Activated CD4-positive, alpha-beta T cell treated with anti-CD3 and anti-CD28 coated beads for 48 hours (primary cell): ENCODE measurements at regions not wholly inside any gene's neighbourhood (a gene's known extent, or its start where the extent isn't known, plus 50 kb on each side); places are given as distances from the start of the nearest gene placed in this dataset.

Source experiments
- DNase-seq: peaks from one replicate; pipeline ENCODE4 v3.0.0-alpha.2; 2020

- DNase-seq: no peak
These were observed 243.1 kb upstream of the TNP1 start for GRCh38 chr2:217102956-217103355.

GRCh38 chr2:217101972-217102371, 242.1 kb upstream of the TNP1 start:
- no peak for DNase-seq

- DNase-seq: no peak
These were observed 239.7 kb upstream of the TNP1 start for GRCh38 chr2:217099561-217099960.

GRCh38 chr2:217098435-217098834, 238.6 kb upstream of the TNP1 start:
- no peak for DNase-seq

- DNase-seq: no peak
These were observed 237.5 kb upstream of the TNP1 start for GRCh38 chr2:217097346-217097745.

- DNase-seq: no peak
These were observed 236.8 kb upstream of the TNP1 start for GRCh38 chr2:217096474-217097225.

GRCh38 chr2:217095511-217096205, 235.8 kb upstream of the TNP1 start:
- no peak for DNase-seq

GRCh38 chr2:217092710-217093379, 233.0 kb upstream of the TNP1 start:
- no peak for DNase-seq

GRCh38 chr2:217091531-217091930, 231.7 kb upstream of the TNP1 start:
- DNase-seq: no peak

GRCh38 chr2:217090884-217091283, 231.0 kb upstream of the TNP1 start:
- DNase-seq: no peak

GRCh38 chr2:217090024-217090473, 230.2 kb upstream of the TNP1 start:
- DNase-seq: peak; percentile 24

GRCh38 chr2:217086718-217087117, 226.9 kb upstream of the TNP1 start:
- DNase-seq: no peak

GRCh38 chr2:217086038-217086522, 226.2 kb upstream of the TNP1 start:
- DNase-seq: peak; percentile 55

GRCh38 chr2:217085543-217085942, 225.7 kb upstream of the TNP1 start:
- DNase-seq: peak; percentile 30

GRCh38 chr2:217081799-217082198, 221.9 kb upstream of the TNP1 start:
- DNase-seq: no peak

- DNase-seq: no peak
These were observed 219.3 kb upstream of the TNP1 start for GRCh38 chr2:217079165-217079564.

GRCh38 chr2:217077831-217078407, 218.1 kb upstream of the TNP1 start:
- peak; percentile 36 for DNase-seq

- DNase-seq: no peak
These were observed 216.9 kb upstream of the TNP1 start for GRCh38 chr2:217076657-217077232.

- DNase-seq: no peak
These were observed 216.2 kb upstream of the TNP1 start for GRCh38 chr2:217076058-217076435.

- no peak for DNase-seq
These were observed 215.6 kb upstream of the TNP1 start for GRCh38 chr2:217075268-217076057.

GRCh38 chr2:217074576-217075255, 214.9 kb upstream of the TNP1 start:
- DNase-seq: no peak

- no peak for DNase-seq
These were observed 211.6 kb upstream of the TNP1 start for GRCh38 chr2:217071416-217071815.
